Uterus (tissue), 2 donors: ENCODE measurements at regions not wholly inside any gene's neighbourhood (a gene's known extent, or its start where the extent isn't known, plus 50 kb on each side); places are given as distances from the start of the nearest gene placed in this dataset.

Source experiments
- CTCF ChIP-seq, 4 experiments: fragments of 200-600 bp in 2 of 4; fragments of 450-650 bp in 2 of 4; sonication (generic) in 2 of 4; IDR thresholded peaks; one replicate each; pipeline ENCODE4 v1.5.1; 2016 to 2019; ENCODE audit warnings: antibody characterized with exemption in 4 of 4, mild to moderate bottlenecking in 2 of 4, moderate library complexity in 1 of 4
- POLR2A ChIP-seq, 2 donors: fragments of 450-650 bp; IDR thresholded peaks; one replicate each; pipeline ENCODE4 v1.6.1; 2016; ENCODE audit warnings: antibody characterized with exemption in 2 of 2, mild to moderate bottlenecking in 1 of 2, moderate library complexity in 1 of 2

GRCh38 chr14:98959958-98960616 is 311.9 kb downstream of the BCL11B start:
- TF ChIP-seq CTCF (IDR thresholded peaks at IDR 0.05), result no peak
- TF ChIP-seq POLR2A (IDR thresholded peaks at IDR 0.05), result no peak
